HG03175 (cell line): ENCODE measurements at regions not wholly inside any gene's neighbourhood (a gene's known extent, or its start where the extent isn't known, plus 50 kb on each side); places are given as distances from the start of the nearest gene placed in this dataset.
"Not testable (repeated sequence)": the region's sequence is repeated elsewhere in the genome, so short reads cannot be mapped to it uniquely, and the experiment has no call there.

Experiments
- ATAC-seq: cut with Tn5 transposase; IDR thresholded peaks from one replicate; pipeline ENCODE4 v1.9.1; 2021; ENCODE audit warnings: mild to moderate bottlenecking, moderate library complexity; ENCODE audit not compliant: unreplicated experiment

- ATAC-seq, result no peak
Observed at GRCh38 chr6:139534472-139535115, 160.1 kb upstream of the CITED2 start.

DNA sequence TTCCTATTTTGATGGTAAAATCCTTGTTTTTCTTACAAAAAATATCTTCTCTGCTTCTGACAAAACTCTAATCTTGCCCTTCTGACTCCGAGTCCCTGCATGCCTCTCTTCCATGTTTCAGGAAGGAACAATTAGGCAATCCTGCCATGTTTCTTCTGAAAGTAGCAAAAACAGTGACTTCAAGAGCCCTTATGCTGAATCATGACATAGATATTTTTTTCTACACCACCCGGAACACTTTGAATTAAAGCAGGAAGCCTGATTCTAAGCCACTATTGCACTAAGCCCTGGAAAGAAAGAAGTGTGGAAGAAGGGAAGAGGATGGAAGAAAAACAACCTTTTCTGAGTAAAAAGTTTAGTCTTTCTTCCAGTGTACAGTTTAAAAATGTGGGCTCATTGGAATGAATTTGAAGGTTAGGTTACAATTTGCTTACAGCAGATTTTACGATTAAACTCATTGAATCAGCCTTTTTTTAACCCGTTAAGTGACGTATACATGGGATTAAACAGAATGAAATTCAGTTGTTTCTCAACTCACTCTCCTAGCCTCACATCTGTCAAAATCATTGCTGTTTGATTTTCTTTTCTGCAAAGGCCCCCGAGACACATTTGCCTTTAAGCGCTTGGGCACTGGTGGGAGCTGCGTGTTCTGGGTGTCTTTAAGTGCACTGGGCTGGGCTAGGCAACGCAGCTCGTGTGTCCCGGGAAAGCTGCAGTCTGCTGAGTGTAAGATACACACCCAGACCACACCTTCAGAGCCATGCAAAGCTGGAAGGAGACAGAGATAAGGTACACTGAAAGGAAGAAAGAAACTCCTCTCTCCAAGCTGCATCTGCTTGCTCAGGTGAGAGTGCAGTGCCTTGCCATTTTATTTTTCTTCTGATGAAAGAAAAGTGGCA lies 159.4 kb upstream of the CITED2 start:
- no peak for ATAC-seq

DNA sequence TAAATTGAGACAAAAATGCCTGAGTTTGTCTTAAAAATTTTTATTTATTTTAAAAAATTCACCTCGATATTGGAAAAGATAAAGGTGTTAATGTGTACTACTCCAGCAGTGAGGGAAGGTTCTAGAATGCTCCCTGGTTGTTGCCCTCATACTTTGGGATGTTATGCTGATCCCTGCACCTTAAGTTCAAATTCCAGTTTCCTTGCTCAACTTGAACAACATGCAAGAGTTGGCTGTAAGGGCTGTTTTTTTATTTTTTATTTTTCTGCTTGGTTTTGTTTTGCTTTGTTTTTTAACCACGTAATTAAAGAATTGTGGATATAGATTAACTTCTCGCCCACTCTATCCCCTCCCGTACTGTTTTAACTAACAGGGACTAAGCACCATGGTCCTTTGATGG lies 158.7 kb upstream of the CITED2 start:
- ATAC-seq, result no peak

DNA sequence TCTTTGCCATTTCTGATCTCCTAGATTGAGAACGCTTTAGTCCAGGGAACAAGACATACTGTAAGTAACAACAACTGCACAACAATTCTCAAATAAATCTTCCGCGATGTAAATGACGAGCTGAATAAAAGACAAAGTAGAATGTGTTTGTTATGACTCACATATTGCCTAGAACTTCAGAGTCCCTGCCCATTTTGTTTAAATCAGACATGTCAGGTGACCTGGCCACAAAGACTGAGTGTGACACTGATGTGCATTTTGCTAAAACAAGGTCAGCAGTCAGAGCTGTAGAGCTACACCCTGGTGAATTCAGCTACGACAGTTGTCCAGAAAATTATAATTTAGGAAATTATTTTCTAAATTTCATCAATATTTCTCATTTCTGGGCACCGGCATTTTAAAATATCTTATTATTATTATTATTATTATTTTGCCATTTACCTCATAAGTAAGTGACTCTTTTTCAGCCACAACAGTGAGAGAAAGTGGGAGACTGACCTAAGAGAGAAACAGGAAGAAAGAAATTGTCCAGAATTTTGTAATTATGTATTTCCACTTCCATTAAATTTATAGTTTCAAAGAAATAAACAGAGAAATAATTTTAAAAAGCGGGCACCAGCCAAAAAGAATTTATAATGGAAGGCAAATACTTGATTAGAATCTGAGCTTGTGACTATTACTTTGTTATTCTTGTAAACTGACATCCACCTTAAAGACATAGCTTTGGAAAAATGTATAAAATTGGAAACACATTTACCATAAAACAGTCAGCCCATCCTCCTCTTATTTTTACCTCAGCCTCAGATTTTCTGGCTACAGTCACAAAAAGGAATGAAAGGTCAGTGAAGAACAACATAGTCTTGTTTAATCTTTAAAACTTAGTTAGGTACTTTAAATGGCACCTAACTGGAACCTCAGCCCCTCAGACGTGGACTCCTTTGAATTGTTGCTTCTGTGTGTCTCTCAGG lies 157.0 kb upstream of the CITED2 start:
- no peak for ATAC-seq

- no peak for ATAC-seq
Observed at GRCh38 chr6:139530561-139530960, 156.1 kb upstream of the CITED2 start.

DNA sequence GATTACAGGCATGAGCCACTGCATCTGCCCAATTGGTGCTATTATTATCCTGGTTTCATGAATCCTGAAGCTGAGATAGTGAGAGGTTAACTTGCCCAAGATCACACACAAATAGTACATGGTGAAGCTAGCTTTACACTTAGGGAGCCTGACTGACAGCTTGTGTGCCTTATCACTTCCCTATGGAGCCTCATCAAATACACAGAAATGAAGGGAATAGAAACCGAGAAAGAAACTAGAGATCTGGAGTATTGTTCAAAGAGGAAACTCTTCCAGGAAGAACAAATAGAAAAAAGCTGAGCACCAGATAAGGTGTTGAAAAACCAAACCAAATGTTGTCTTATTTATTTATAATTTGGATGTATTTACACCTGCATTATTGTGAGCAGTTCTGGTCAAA lies 155.0 kb upstream of the CITED2 start:
- no peak for ATAC-seq

GRCh38 chr6:139528471-139528870 lies 154.0 kb upstream of the CITED2 start:
- ATAC-seq, result no peak

- no peak for ATAC-seq
Observed at GRCh38 chr6:139525415-139525814, 151.0 kb upstream of the CITED2 start.

DNA sequence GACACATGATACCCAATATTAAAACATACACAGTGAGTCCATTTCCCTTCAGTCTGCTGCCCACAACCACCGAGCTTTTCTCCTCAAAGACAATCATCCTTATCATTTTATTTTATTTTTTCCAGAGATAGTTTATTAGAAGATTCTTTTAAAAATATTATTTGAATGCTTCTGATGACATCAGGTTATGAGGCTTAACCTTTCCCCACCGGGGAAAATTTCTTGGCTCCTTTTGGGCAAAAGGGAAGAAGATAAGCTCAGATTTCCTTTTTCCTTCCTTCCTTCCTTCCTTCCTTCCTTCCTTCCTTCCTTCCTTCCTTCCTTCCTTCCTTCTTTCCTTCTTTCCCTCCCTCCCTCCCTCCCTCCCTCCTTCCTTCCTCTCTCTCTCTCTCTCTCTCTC lies 149.5 kb upstream of the CITED2 start:
- ATAC-seq, result no peak

- ATAC-seq, result no peak
Observed at GRCh38 chr6:139522511-139523220, 148.2 kb upstream of the CITED2 start.

DNA sequence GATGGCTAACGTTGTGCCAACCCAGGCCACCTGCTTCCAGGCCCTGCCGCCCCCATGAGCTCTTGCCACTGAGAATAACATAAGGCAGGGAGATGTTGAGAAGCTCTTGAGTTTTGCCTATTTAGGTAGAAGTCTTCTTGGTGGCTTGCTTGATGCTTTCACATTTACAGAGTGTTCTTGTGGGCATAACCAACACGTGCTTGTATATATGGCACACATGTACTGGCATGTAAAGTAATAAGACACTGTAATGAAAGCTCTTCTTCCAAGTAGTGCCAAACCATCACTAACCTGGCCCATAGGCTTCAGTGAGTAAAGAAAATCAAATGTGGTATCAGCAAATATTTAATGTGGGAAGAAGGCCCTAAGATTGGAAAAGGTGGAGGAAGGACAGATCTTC lies 146.9 kb upstream of the CITED2 start:
- ATAC-seq, result no peak

DNA sequence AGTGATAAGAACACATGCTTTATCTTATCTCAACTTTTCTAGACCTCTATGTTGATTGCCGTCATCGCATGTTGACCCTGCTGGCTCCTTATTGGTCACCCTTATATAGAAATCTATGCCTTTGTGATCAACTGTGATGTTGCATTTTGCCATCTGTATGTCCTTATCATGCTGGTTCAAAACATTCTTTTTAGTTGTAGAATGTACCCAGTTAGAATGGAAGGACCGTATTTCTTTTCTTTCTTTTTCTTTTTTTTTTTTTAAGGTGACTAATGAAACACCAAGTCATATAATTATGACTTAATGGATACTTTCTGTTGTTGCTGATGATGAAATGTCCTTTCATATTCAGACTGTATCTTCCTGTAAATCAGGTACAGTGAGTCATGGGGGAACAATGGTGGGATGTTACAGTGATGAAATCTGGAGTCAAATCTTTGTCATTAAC lies 145.9 kb upstream of the CITED2 start:
- ATAC-seq, result no peak

GRCh38 chr6:139519571-139520031 lies 145.2 kb upstream of the CITED2 start:
- no peak for ATAC-seq

GRCh38 chr6:139519097-139519496 lies 144.6 kb upstream of the CITED2 start:
- ATAC-seq, result no peak

- no peak for ATAC-seq
Observed at GRCh38 chr6:139518556-139519091, 144.2 kb upstream of the CITED2 start.

DNA sequence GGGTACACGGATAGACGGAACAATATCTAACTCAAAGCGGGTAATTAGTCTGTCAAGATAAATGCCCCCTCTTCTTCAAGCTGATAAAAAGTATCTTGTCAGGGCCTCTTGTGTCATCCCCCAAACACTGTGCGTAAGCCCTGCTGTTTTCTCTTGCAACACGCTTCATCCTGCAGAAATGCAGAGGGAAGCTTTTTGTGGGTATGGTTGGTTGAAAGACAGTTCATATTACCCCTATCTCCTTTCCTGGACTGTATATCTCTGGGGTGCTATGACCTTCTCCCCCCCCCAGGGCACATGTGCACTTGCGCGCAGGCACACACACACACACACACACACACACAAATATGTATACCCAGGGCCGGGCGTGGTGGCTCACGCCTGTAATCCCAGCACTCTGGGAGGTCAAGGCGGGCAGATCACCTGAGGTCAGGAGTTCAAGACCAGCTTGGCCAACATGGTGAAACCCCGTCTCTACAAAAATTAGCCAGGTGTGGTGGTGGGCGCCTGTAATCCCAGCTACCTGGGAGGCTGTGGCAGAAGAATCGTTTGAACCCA lies 143.6 kb upstream of the CITED2 start:
- ATAC-seq, result not testable (repeated sequence)

DNA sequence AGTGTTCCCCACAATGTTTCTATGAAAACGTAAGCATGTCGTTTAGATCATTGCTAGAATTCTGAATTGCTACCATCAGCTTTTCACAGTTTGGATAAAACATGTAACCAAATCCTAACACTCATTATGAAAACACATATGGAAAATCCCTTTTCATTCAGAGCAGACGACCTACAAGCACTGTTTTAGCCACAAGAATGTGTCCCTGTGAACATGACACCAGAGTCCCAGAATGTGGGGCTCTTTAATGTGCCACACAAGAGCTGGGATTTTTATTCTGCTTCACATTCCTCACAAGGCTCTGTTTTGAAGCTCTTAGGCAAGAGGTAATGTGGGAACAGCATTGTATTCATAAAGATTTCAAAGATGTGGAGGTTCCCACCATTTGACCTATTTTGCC lies 141.1 kb upstream of the CITED2 start:
- no peak for ATAC-seq

GRCh38 chr6:139514819-139515218 lies 140.4 kb upstream of the CITED2 start:
- ATAC-seq, result no peak

- no peak for ATAC-seq
Observed at GRCh38 chr6:139510040-139510790, 135.8 kb upstream of the CITED2 start.
